AG10803 (cell line): ENCODE measurements at regions not wholly inside any gene's neighbourhood (a gene's known extent, or its start where the extent isn't known, plus 50 kb on each side); places are given as distances from the start of the nearest gene placed in this dataset.
"Not testable (repeated sequence)": the region's sequence is repeated elsewhere in the genome, so short reads cannot be mapped to it uniquely, and the experiment has no call there.

ENCODE experiments used
- DNase-seq: peaks from one replicate; pipeline ENCODE4 v3.0.0; 2010; ENCODE audit warnings: low read depth
- H3K4me3 ChIP-seq: 2 replicates; pipeline ENCODE4 v1.5.1; 2011; ENCODE audit warnings: mild to moderate bottlenecking, low read length, control low read depth

GRCh38 chr2:87410371-87410770 lies 337.5 kb upstream of the PLGLB2 start:
- not testable (repeated sequence) for DNase-seq, H3K4me3 ChIP-seq

DNA sequence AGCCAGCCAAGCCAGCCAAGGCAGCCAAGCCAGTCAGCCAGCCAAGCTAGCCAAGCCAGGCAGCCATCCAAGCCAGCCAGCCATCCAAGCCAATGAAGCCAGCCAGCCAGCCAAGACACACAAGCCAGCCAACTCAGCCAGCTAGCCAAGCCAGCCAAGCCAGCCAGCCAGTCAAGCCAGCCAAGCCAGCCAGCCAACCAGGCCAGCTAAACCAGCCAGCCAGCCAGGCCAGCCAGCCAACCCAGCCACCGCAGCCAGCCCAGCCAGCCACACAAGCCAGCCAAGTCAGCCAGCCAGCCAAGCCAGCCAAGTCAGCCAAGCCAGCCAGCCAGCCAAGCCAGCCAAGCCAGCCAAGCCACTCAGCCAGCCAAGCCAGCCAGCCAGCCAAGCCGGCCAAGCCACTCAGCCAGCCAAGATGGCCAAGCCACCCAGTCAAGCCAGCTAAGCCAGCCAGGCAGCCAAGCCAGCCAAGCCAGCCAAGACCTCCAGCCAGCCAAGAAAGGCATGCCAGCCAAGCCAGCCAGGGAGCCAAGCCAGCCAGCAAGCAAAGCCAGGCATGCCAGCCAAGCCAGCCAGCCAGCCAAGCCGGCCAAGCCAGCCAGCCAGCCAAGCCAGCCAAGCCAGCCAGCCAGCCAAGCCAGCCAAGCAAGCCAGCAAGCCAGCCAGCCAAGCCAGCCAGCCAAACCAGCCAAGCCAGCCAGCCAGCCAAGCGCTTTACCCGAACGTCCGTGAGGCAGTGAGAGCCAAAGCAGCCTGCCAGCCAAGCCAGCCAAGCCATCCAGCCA lies 335.7 kb upstream of the PLGLB2 start:
- not testable (repeated sequence) for H3K4me3 ChIP-seq, DNase-seq

DNA sequence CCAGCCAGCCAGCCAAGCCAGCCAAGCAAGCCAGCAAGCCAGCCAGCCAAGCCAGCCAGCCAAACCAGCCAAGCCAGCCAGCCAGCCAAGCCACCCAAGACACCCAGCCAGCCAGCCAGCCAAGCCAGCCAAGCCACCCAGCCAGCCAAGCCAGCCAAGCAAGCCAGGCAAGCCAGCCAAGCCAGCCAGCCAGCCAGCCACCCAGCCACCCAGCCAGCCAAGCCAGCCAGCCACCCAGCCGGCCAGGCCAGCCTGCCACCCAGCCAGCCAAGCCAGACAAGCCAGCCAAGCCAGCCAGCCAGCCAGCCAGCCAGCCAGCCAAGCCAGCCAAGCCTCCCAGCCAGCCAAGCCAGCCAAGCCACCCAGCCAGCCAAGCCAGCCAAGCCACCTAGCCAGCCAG lies 333.6 kb upstream of the PLGLB2 start:
- not testable (repeated sequence) for H3K4me3 ChIP-seq, DNase-seq

DNA sequence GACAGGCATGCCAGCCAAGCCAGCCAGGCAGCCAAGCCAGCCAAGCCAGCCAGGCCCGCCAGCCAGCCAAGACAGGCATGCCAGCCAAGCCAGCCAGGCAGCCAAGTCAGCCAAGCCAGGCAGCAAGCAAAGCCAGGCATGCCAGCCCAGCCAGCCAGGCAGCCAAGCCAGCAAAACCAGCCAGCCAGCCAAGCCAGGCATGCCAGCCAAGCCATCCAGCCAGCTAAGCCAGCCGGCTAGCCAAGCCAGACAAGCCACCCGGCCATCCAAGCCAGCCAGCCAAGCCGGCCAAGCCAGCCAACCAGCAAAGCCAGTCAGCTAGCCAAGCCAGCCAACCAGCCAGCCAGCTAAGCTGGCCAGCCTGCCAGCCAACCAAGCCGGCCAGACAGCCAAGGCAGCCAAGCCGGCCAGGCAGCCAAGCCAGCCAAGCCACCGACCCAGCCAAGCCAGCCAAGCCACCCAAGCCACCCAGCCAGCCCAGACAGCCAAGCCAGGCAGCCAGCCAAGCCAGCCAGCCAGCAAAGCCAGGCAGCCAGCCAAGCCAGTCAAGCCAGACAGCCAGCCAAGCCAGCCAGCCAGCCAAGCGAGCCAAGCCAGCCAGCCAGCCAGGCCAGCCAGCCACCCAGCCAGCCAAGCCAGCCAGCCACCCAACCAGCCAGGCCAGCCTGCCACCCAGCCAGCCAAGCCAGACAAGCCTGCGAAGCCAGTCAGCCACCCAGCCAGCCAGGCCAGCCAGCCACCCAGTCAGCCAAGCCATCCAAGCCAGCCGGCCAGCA lies 332.9 kb upstream of the PLGLB2 start:
- not testable (repeated sequence) for DNase-seq, H3K4me3 ChIP-seq

GRCh38 chr2:87415586-87416265 lies 332.2 kb upstream of the PLGLB2 start:
- not testable (repeated sequence) for DNase-seq, H3K4me3 ChIP-seq

- not testable (repeated sequence) for H3K4me3 ChIP-seq, DNase-seq
These were observed 331.7 kb upstream of the PLGLB2 start for GRCh38 chr2:87416266-87416592.

DNA sequence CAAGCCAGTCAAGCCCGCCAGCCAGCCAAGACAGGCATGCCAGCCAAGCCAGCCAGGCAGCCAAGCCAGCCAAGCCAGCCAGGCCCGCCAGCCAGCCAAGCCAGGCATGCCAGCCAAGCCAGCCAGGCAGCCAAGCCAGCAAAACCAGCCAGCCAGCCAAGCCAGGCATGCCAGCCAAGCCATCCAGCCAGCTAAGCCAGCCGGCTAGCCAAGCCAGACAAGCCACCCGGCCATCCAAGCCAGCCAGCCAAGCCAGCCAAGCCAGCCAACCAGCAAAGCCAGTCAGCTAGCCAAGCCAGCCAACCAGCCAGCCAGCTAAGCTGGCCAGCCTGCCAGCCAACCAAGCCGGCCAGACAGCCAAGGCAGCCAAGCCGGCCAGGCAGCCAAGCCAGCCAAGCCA lies 330.7 kb upstream of the PLGLB2 start:
- H3K4me3 ChIP-seq, DNase-seq: not testable (repeated sequence)

DNA sequence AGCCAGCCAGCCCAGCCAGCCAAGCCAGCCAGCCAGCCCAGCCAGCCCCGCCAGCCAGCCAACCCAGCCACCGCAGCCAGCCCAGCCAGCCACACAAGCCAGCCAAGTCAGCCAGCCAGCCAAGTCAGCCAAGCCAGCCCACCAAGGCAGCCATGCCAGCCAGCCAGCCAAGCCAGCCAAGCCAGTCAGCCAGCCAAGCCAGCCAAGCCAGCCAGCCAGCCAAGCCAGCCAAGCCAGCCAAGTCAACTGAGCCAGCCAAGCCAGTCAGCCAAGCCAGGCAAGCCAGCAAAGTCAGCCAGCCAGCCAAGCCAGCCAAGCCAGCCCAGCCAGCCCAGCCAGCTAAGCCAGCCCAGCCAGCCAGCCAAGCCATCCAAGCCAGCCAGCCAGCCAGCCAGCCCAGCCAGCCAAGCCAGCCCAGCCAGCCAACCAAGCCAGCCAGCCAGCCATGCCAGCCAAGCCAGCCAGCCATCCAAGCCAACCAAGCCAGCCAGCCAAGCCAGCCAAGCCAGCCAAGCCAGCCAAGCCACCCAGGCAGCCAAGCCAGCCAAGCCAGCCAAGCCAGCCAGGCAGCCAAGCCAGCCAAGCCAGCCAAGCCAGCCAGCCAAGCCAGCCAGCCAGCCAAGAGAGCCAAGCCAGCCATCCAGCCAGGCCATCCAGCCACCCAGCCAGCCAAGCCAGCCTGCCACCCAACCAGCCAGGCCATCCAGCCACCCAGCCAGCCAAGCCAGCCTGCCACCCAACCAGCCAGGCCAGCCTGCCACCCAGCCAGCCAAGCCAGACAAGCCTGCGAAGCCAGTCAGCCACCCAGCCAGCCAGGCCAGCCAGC lies 329.9 kb upstream of the PLGLB2 start:
- H3K4me3 ChIP-seq, DNase-seq: not testable (repeated sequence)

DNA sequence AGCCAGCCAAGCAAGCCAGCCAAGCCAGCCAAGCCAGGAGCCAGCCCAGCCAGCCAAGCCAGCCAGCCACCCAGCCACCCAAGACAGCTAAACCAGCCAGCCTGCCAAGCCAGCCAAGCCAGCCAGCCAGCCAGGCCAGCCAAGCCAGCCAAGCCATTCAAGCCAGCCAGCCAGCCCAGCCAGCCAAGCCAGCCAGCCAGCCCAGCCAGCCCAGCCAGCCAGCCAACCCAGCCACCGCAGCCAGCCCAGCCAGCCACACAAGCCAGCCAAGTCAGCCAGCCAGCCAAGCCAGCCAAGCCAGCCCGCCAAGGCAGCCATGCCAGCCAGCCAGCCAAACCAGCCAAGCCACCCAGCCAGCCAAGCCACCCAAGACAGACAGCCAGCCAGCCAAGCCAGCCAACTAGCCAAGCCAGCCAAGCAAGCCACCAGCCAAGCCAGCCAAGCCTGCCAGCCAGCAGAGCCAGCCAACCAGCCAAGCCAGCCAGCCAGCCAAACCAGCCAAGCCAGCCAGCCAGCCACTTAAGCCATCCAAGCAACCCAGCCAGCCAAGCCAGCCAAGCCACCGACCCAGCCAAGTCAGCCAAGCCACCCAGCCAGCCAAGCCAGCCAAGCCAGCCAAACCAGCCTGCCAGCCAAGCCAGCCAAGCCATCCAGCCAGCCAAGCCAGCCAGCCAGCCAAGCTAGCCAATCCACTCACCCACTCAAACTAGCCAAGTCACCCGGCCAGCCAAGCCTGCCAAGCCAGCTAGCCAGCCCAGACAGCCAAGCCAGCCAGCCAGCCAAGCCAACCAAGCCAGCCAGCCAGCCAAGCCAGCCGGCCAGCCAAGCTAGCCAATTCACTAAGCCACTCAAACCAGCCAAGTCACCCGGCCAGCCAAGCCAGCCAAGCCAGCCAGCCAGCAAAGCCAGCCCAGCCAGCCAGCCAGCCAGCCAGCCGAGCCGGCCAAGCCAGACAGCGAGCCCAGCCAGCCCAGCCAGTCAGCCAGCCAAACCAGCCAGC lies 328.8 kb upstream of the PLGLB2 start:
- not testable (repeated sequence) for DNase-seq, H3K4me3 ChIP-seq

DNA sequence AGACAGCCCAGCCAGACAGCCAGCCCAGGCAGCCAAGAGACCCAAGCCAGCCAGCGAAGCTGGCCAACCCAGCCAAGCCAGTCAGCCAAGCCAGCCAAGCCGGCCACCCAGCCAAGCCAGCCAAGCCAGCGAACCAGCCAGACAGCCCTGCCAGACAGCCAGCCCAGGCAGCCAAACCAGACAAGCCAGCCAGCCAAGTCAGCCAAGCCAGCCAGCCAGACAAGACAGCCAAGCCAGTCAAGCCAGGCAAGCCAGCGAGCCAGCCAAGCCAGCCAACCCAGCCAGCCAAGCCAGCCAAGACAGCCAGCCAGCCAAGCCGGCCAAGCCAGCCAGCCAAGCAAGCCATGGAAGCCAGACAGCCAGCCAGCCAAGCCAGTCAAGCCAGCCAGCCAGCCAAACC lies 327.9 kb upstream of the PLGLB2 start:
- DNase-seq, H3K4me3 ChIP-seq: not testable (repeated sequence)

DNA sequence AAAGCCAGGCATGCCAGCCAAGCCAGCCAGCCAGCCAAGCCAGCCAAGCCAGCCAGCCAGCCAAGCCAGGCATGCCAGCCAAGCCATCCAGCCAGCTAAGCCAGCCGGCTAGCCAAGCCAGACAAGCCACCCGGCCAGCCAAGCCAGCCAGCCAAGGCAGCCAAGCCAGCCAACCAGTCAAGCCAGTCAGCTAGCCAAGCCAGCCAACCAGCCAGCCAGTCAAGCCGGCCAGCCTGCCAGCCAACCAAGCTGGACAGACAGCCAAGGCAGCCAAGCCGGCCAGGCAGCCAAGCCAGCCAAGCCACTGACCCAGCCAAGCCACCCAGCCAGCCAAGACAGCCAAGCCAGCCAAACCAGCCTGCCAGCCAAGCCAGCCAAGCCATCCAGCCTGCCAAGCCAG lies 326.9 kb upstream of the PLGLB2 start:
- not testable (repeated sequence) for H3K4me3 ChIP-seq, DNase-seq

GRCh38 chr2:87423796-87424762 lies 323.8 kb upstream of the PLGLB2 start:
- DNase-seq, result not testable (repeated sequence)

GRCh38 chr2:87424763-87425154 lies 323.1 kb upstream of the PLGLB2 start:
- H3K4me3 ChIP-seq, DNase-seq: not testable (repeated sequence)

More at GRCh38 chr2:87423796-87424762, 323.8 kb upstream of the PLGLB2 start:
- H3K4me3 ChIP-seq, result not testable (repeated sequence)

DNA sequence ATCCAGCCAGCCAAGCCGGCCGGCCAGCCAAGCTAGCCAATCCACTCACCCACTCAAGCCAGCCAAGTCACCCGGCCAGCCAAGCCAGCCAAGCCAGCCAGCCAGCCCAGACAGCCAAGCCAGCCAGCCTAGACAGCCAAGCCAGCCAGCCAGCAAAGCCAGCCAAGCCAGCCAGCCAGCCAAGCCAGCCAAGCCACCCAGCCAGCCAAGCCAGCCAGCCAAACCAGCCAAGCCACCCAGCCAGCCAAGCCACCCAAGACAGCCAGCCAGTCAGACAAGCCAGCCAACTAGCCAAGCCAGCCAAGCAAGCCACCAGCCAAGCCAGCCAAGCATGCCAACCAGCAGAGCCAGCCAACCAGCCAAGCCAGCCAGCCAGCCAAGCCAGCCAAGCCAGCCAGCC lies 322.7 kb upstream of the PLGLB2 start:
- not testable (repeated sequence) for DNase-seq

GRCh38 chr2:87425717-87426116 lies 322.2 kb upstream of the PLGLB2 start:
- DNase-seq, result not testable (repeated sequence)

More for the DNA sequence above, 322.7 kb upstream of the PLGLB2 start:
- H3K4me3 ChIP-seq, result not testable (repeated sequence)

DNA sequence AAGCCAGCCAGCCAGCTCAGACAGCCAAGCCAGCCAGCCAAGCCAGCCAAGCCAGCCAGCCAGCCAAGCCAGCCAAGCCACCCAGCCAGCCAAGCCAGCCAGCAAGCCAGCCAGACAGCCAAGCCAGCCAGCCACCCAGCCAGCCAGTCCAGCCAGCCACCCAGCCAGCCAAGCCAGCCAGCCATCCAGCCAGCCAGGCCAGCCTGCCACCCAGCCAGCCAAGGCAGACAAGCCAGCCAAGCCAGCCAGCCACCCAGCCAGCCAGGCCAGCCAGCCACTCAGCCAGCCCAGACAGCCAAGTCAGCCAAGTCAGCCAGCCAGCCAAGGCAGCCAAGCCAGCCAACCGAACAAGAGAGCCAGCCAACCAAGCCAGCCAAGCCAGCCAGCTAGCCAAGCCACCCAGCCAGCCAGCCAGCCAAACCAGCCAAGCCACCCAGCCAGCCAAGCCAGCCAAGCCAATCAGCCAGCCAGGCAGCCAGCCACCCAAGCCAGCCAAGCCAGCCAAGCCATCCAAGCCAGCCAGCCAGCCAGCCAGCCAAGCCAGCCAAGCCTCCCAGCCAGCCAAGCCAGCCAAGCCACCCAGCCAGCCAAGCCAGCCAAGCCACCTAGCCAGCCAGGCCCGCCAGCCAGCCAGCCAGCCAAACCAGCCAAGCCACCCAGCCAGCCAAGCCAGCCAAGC lies 319.3 kb upstream of the PLGLB2 start:
- not testable (repeated sequence) for H3K4me3 ChIP-seq, DNase-seq

More at GRCh38 chr2:87425717-87426116, 322.2 kb upstream of the PLGLB2 start:
- H3K4me3 ChIP-seq, result not testable (repeated sequence)
